DND-41 (cell line): ENCODE measurements at regions not wholly inside any gene's neighbourhood (a gene's known extent, or its start where the extent isn't known, plus 50 kb on each side); places are given as distances from the start of the nearest gene placed in this dataset.

Experiments used
- EZH2 ChIP-seq: IDR thresholded peaks from 3 replicates; pipeline ENCODE4 v1.6.1; 2012; ENCODE audit warnings: borderline replicate concordance, low read depth, mild to moderate bottlenecking, moderate library complexity, low read length, inconsistent platforms; ENCODE audit not compliant: severe bottlenecking
- TF ChIP-seq, protein P1 (sequence below): IDR thresholded peaks from 2 replicates; pipeline ENCODE4 v1.5.1; 2012; ENCODE audit warnings: borderline replicate concordance, low read length, moderate library complexity, mild to moderate bottlenecking; ENCODE audit not compliant: poor library complexity, severe bottlenecking; ENCODE audit errors: extremely low read depth

DNA sequence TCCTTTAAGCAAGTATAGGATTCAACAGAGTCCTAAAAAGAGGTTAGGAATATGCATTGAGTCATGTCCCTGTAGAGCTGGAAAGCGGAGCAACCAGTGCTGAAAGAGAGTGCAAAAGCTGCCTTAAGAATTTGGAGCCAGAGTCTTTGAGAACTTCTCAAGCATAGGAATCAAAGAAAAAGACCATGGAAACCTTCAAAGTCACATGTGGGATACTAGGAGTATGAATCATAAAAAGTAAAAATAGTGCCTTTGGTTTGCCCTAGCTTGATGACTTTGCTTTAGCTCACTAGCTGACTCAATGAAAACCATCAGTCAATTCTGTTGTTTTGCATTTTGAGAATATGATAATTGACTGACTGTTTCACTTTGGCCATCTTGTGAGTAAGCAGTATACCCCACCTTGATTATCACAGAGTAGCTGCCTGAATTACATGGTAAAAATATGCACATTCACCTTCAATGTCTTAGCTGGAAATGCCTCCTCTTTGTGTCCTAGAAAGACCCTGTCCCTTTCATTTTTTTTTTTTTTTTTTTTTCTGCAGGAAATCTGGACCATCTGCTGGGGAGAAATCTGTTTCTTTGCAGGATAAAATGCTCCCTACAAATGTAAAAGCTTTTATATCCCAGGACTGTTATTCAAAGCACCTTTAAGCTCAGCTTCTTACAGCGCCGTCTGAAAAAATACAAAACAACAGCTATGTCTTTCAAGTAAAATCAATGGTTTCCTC lies 248.6 kb upstream of the KRR1 start:
- TF ChIP-seq, protein P1, sequence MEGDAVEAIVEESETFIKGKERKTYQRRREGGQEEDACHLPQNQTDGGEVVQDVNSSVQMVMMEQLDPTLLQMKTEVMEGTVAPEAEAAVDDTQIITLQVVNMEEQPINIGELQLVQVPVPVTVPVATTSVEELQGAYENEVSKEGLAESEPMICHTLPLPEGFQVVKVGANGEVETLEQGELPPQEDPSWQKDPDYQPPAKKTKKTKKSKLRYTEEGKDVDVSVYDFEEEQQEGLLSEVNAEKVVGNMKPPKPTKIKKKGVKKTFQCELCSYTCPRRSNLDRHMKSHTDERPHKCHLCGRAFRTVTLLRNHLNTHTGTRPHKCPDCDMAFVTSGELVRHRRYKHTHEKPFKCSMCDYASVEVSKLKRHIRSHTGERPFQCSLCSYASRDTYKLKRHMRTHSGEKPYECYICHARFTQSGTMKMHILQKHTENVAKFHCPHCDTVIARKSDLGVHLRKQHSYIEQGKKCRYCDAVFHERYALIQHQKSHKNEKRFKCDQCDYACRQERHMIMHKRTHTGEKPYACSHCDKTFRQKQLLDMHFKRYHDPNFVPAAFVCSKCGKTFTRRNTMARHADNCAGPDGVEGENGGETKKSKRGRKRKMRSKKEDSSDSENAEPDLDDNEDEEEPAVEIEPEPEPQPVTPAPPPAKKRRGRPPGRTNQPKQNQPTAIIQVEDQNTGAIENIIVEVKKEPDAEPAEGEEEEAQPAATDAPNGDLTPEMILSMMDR, result no peak
- TF ChIP-seq EZH2, result no peak
